Cardiac fibroblast (primary cell): ENCODE measurements at regions not wholly inside any gene's neighbourhood (a gene's known extent, or its start where the extent isn't known, plus 50 kb on each side); places are given as distances from the start of the nearest gene placed in this dataset.

Source experiments
- DNase-seq, 2 donors: peaks; one replicate each; pipeline versions ENCODE4 v3.0.0 to v3.0.0-alpha.2; 2010; ENCODE audit warnings: low read depth in 2 of 2
- H3K4me3 ChIP-seq, 2 donors: replicated peaks in 1 of 2; 1 replicate in 1 of 2; 2 replicates in 1 of 2; pipeline ENCODE4 v1.5.1; 2011; ENCODE audit warnings: low read depth in 2 of 2, low read length in 2 of 2, mild to moderate bottlenecking in 2 of 2, moderate library complexity in 1 of 2
- CTCF ChIP-seq: IDR thresholded peaks from one replicate; pipeline ENCODE4 v1.5.1; 2011; ENCODE audit warnings: low read depth, mild to moderate bottlenecking, low read length, inconsistent platforms

GRCh38 chr12:25792031-25792430, 166.5 kb upstream of the RASSF8 start:
- no peak for TF ChIP-seq CTCF
- peak in 1 of 2 donors; percentile 51 for DNase-seq
- no peak overlapping the region for H3K4me3 ChIP-seq

GRCh38 chr12:25793196-25793595, 165.3 kb upstream of the RASSF8 start:
- no peak overlapping the region for H3K4me3 ChIP-seq
- DNase-seq: no peak
- no peak for TF ChIP-seq CTCF

GRCh38 chr12:25794571-25794970, 163.9 kb upstream of the RASSF8 start:
- TF ChIP-seq CTCF: no peak
- no peak overlapping the region for H3K4me3 ChIP-seq

GRCh38 chr12:25796523-25797000, 161.9 kb upstream of the RASSF8 start:
- no peak overlapping the region for H3K4me3 ChIP-seq
- no peak for TF ChIP-seq CTCF
- DNase-seq: peak; percentile 57 to 71

More at GRCh38 chr12:25794571-25794970, 163.9 kb upstream of the RASSF8 start:
- DNase-seq: peak in 1 of 2 donors; percentile 28

GRCh38 chr12:25797386-25797785, 161.1 kb upstream of the RASSF8 start:
- no peak overlapping the region for H3K4me3 ChIP-seq
- TF ChIP-seq CTCF: no peak
- DNase-seq: no peak

GRCh38 chr12:25797949-25798348, 160.5 kb upstream of the RASSF8 start:
- no peak for TF ChIP-seq CTCF
- H3K4me3 ChIP-seq: no peak overlapping the region
- DNase-seq: no peak

- peak in 1 of 2 donors; percentile 24 for DNase-seq
- no peak overlapping the region for H3K4me3 ChIP-seq
- TF ChIP-seq CTCF: no peak
These were observed 158.4 kb upstream of the RASSF8 start for GRCh38 chr12:25800101-25800500.
